GM23338 (cell line): ENCODE measurements at regions not wholly inside any gene's neighbourhood (a gene's known extent, or its start where the extent isn't known, plus 50 kb on each side); places are given as distances from the start of the nearest gene placed in this dataset.

ENCODE experiments used
- CREB1 ChIP-seq: fragments of 250-450 bp; sonication (Bioruptor Pico); IDR thresholded peaks from 2 replicates; pipeline ENCODE4 v1.5.0; 2020; ENCODE audit warnings: low read depth, mild to moderate bottlenecking, moderate library complexity
- EZH2 ChIP-seq: fragments of 200-600 bp; sonication (generic); IDR thresholded peaks from one replicate; pipeline ENCODE4 v1.8.0; 2017; ENCODE audit warnings: antibody characterized with exemption, mild to moderate bottlenecking, low read depth; ENCODE audit not compliant: unreplicated experiment
- JUNB ChIP-seq: IDR thresholded peaks from one replicate; pipeline ENCODE4 v1.6.1; 2016; ENCODE audit warnings: antibody characterized with exemption; ENCODE audit not compliant: unreplicated experiment
- NANOG ChIP-seq: IDR thresholded peaks from 2 replicates; pipeline ENCODE4 v1.6.1; 2016; ENCODE audit warnings: antibody characterized with exemption, borderline replicate concordance
- POLR2AphosphoS5 ChIP-seq: IDR thresholded peaks from 2 replicates; pipeline ENCODE4 v1.6.1; 2016; ENCODE audit warnings: antibody characterized with exemption, low read depth
- TF ChIP-seq, protein P1 (sequence below), 2 experiments: fragments of 200-600 bp in 1 of 2; sonication (generic) in 1 of 2; conservative IDR thresholded peaks; 2 replicates each; pipeline versions ENCODE4 v1.5.1 to v1.6.1; 2016 to 2017; ENCODE audit warnings: antibody characterized with exemption in 2 of 2, low read depth in 2 of 2, mild to moderate bottlenecking in 2 of 2, moderate library complexity in 1 of 2
- TF ChIP-seq, protein P2 (sequence below): IDR thresholded peaks from one replicate; pipeline ENCODE4 v1.6.1; 2018; ENCODE audit warnings: antibody characterized with exemption; ENCODE audit not compliant: unreplicated experiment

GRCh38 chr3:162200836-162201235 is 704.2 kb downstream of the OTOL1 start:
- TF ChIP-seq, protein P1, sequence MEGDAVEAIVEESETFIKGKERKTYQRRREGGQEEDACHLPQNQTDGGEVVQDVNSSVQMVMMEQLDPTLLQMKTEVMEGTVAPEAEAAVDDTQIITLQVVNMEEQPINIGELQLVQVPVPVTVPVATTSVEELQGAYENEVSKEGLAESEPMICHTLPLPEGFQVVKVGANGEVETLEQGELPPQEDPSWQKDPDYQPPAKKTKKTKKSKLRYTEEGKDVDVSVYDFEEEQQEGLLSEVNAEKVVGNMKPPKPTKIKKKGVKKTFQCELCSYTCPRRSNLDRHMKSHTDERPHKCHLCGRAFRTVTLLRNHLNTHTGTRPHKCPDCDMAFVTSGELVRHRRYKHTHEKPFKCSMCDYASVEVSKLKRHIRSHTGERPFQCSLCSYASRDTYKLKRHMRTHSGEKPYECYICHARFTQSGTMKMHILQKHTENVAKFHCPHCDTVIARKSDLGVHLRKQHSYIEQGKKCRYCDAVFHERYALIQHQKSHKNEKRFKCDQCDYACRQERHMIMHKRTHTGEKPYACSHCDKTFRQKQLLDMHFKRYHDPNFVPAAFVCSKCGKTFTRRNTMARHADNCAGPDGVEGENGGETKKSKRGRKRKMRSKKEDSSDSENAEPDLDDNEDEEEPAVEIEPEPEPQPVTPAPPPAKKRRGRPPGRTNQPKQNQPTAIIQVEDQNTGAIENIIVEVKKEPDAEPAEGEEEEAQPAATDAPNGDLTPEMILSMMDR (conservative IDR thresholded peaks at IDR 0.05; ENCODE audit: low read depth in 2 of 2), result no peak
- TF ChIP-seq NANOG, result no peak
- no peak for TF ChIP-seq EZH2
- no peak for TF ChIP-seq POLR2AphosphoS5
- TF ChIP-seq CREB1 (CRISPR knock-in tag), result no peak
- TF ChIP-seq, protein P2, sequence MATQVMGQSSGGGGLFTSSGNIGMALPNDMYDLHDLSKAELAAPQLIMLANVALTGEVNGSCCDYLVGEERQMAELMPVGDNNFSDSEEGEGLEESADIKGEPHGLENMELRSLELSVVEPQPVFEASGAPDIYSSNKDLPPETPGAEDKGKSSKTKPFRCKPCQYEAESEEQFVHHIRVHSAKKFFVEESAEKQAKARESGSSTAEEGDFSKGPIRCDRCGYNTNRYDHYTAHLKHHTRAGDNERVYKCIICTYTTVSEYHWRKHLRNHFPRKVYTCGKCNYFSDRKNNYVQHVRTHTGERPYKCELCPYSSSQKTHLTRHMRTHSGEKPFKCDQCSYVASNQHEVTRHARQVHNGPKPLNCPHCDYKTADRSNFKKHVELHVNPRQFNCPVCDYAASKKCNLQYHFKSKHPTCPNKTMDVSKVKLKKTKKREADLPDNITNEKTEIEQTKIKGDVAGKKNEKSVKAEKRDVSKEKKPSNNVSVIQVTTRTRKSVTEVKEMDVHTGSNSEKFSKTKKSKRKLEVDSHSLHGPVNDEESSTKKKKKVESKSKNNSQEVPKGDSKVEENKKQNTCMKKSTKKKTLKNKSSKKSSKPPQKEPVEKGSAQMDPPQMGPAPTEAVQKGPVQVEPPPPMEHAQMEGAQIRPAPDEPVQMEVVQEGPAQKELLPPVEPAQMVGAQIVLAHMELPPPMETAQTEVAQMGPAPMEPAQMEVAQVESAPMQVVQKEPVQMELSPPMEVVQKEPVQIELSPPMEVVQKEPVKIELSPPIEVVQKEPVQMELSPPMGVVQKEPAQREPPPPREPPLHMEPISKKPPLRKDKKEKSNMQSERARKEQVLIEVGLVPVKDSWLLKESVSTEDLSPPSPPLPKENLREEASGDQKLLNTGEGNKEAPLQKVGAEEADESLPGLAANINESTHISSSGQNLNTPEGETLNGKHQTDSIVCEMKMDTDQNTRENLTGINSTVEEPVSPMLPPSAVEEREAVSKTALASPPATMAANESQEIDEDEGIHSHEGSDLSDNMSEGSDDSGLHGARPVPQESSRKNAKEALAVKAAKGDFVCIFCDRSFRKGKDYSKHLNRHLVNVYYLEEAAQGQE, result no peak
- TF ChIP-seq JUNB, result no peak
